Adipocyte (in vitro differentiated cells): ENCODE measurements at regions not wholly inside any gene's neighbourhood (a gene's known extent, or its start where the extent isn't known, plus 50 kb on each side); places are given as distances from the start of the nearest gene placed in this dataset.

Experiments
- DNase-seq: peaks from one replicate; pipeline ENCODE4 v3.0.0-alpha.2; 2015; ENCODE audit warnings: low read depth
- H3K27me3 ChIP-seq: replicated peaks from 2 replicates; pipeline ENCODE4 v1.7.0; 2013; ENCODE audit warnings: mild to moderate bottlenecking, low read length, moderate library complexity; ENCODE audit not compliant: control insufficient read depth, insufficient read depth
- H3K36me3 ChIP-seq: 2 replicates; pipeline ENCODE4 v1.7.0; 2013; ENCODE audit warnings: low read length, mild to moderate bottlenecking, moderate library complexity; ENCODE audit not compliant: control insufficient read depth, insufficient read depth, severe bottlenecking
- H3K4me1 ChIP-seq: 2 replicates; pipeline ENCODE4 v1.7.0; 2013; ENCODE audit warnings: mild to moderate bottlenecking, low read length, moderate library complexity; ENCODE audit not compliant: control insufficient read depth, insufficient read depth
- H3K4me3 ChIP-seq: 2 replicates; pipeline ENCODE4 v1.7.0; 2013; ENCODE audit warnings: mild to moderate bottlenecking, low read length, moderate library complexity
- H3K9ac ChIP-seq: 2 replicates; pipeline ENCODE4 v1.7.0; 2013; ENCODE audit warnings: mild to moderate bottlenecking, low read length, moderate library complexity
- H3K9me3 ChIP-seq: 2 replicates; pipeline ENCODE4 v1.7.0; 2013; ENCODE audit warnings: mild to moderate bottlenecking, low read length, moderate library complexity; ENCODE audit not compliant: control insufficient read depth

- DNase-seq: no peak
- no peaks in the 10 kb centered on the region for H3K4me1 ChIP-seq
- H3K9ac ChIP-seq: no peak overlapping the region
- no peak overlapping the region for H3K4me3 ChIP-seq
- no peaks in the 10 kb centered on the region for H3K9me3 ChIP-seq
- no peaks in the 10 kb centered on the region for H3K36me3 ChIP-seq
- H3K27me3 ChIP-seq: no peaks in the 10 kb centered on the region
These were observed 714.8 kb downstream of the TLR4 start for GRCh38 chr9:118418887-118419565.

- no peaks in the 10 kb centered on the region for H3K4me1 ChIP-seq
- H3K27me3 ChIP-seq: no peaks in the 10 kb centered on the region
- no peaks in the 10 kb centered on the region for H3K36me3 ChIP-seq
- no peaks in the 10 kb centered on the region for H3K9me3 ChIP-seq
- H3K4me3 ChIP-seq: no peak overlapping the region
- DNase-seq: no peak
- H3K9ac ChIP-seq: no peak overlapping the region
These were observed 715.5 kb downstream of the TLR4 start for GRCh38 chr9:118419676-118420075.

- Histone ChIP-seq H3K9me3 (no peaks in the 10 kb centered on the region), H3K27me3 (no peaks in the 10 kb centered on the region), H3K36me3 (no peaks in the 10 kb centered on the region), H3K4me3 (no peak overlapping the region), H3K4me1 (no peaks in the 10 kb centered on the region), H3K9ac (no peak overlapping the region)
- no peak for DNase-seq
These were observed 718.3 kb downstream of the TLR4 start for GRCh38 chr9:118422508-118422907.

DNA sequence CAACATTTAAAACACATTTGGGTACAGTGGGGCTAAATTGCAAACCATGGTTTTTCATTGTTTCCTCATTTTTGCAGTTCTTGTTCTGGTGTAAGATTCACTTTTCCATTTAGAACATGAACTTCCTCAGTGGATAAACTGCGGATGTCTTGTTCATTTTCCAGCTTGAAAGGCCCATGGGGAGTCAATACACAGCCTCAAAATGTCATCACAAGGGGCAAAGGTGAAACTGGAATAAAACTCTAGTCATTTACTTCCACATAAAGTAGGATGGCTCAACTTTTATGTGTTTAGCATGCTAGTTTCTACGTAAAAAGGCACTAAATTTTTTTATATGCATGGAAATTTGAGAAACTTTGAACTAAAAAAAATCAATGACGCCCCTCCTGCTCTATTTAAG, 718.8 kb downstream of the TLR4 start:
- no peak for DNase-seq
- no peak overlapping the region for H3K4me3 ChIP-seq
- H3K27me3 ChIP-seq: no peaks in the 10 kb centered on the region
- H3K36me3 ChIP-seq: no peaks in the 10 kb centered on the region
- no peaks in the 10 kb centered on the region for H3K9me3 ChIP-seq
- no peaks in the 10 kb centered on the region for H3K4me1 ChIP-seq
- H3K9ac ChIP-seq: no peak overlapping the region

DNA sequence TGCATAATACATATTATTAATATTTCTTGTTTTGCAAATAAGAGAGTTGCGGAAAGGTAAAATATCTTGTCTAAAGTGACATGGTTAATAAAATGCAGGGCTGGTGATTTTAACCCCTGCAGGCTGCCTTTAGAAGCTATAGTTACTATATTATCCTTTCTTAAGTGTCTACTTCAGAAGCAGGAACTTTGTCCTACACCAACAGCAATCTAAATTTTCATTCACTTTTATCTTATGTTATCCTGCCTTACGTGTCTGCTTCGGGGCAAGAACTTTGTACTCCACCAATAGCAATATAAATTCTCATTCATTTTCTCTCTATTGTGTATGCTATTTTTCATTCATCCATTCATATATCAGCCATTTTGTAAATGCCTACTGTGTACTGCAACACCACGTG, 719.5 kb downstream of the TLR4 start:
- no peak for DNase-seq
- no peaks in the 10 kb centered on the region for H3K9me3 ChIP-seq
- H3K4me3 ChIP-seq: no peak overlapping the region
- H3K9ac ChIP-seq: no peak overlapping the region
- H3K4me1 ChIP-seq: no peaks in the 10 kb centered on the region
- no peaks in the 10 kb centered on the region for H3K27me3 ChIP-seq
- H3K36me3 ChIP-seq: no peaks in the 10 kb centered on the region

DNA sequence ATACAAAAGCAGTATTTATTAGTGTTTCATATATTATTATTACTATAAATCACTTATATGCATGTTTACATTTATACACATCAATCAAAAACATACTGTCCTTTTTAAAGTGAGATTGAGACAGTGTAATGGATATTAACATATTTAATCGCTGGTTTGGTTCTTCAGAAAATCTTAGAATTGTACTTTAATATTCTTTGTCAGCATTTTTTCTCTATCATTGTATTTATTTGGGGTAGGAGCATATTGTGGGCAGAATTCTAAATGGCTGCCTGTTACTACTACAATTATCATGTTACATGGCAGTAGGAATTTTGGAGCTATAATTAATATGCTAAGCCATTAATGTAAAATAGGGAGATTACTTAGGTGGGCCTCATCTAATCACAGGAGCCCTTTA, 722.6 kb downstream of the TLR4 start:
- no peaks in the 10 kb centered on the region for H3K4me1 ChIP-seq
- H3K4me3 ChIP-seq: no peak overlapping the region
- H3K27me3 ChIP-seq: no peaks in the 10 kb centered on the region
- no peak overlapping the region for H3K9ac ChIP-seq
- no peaks in the 10 kb centered on the region for H3K9me3 ChIP-seq
- no peak for DNase-seq
- no peaks in the 10 kb centered on the region for H3K36me3 ChIP-seq

GRCh38 chr9:118438810-118439209, 734.6 kb downstream of the TLR4 start:
- H3K36me3 ChIP-seq: no peaks in the 10 kb centered on the region
- no peaks in the 10 kb centered on the region for H3K9me3 ChIP-seq
- no peak overlapping the region for H3K9ac ChIP-seq
- H3K4me1 ChIP-seq: no peaks in the 10 kb centered on the region
- DNase-seq: no peak
- H3K4me3 ChIP-seq: no peak overlapping the region
- no peaks in the 10 kb centered on the region for H3K27me3 ChIP-seq

GRCh38 chr9:118439441-118439840, 735.2 kb downstream of the TLR4 start:
- Histone ChIP-seq H3K27me3 (no peaks in the 10 kb centered on the region), H3K4me3 (no peak overlapping the region), H3K9me3 (no peaks in the 10 kb centered on the region), H3K4me1 (no peaks in the 10 kb centered on the region), H3K9ac (no peak overlapping the region), H3K36me3 (no peaks in the 10 kb centered on the region)
- DNase-seq: no peak

DNA sequence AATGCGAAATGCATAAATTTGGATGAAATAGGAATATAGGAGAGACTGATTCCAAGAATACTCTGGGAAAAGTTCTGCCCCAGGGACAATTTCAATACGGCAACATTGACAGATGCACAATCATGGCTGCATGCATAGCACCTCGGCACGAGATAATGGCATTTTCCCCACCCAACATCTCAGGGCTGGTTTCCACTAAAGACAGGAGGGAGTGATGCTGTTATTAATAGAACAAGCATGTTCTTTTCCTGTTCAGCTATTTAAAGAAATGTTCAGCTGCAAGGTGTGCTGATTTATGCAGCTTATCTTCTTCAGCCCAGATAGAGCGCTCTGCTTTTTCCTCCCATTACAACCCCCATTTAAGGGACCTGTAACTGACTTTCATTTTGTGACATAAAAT, 740.2 kb downstream of the TLR4 start:
- Histone ChIP-seq H3K4me1 (no peaks in the 10 kb centered on the region), H3K9me3 (no peaks in the 10 kb centered on the region), H3K27me3 (no peaks in the 10 kb centered on the region), H3K36me3 (no peaks in the 10 kb centered on the region), H3K4me3 (no peak overlapping the region), H3K9ac (no peak overlapping the region)
- no peak for DNase-seq

DNA sequence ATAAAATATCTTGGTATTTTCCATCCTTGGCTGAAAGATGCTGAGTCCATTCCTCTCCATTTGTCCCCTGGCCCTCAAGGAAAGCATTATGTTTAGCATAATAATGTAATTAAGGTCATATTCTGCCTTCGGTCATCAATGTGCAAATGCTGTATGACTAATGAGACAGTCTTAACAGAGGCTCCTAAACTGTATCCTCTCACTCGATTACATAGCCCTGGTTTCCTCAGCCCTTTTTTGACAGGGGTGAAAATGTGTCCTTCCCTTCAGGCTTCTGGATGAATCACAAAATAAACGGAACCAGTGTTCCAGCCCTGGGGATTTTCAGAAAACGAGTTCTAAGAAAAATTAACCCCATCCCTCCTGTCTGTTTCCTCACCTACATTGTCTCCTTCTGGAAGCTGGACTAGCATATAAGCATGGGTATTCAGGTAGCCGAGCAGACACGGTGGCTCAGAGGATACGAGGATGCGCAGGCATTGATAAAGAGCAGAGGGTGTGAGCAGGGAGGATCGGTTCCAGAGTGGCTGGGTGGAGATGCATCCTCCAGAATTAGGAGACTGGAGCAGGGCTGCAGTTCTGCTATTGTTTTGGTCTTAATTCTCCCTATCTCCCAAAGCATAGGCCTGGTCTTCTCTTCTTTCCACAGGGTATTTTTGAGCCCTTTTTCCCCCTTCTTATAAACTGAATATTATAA, 742.9 kb downstream of the TLR4 start:
- Histone ChIP-seq H3K4me3 (no peak overlapping the region), H3K4me1 (no peaks in the 10 kb centered on the region), H3K9me3 (no peaks in the 10 kb centered on the region), H3K36me3 (no peaks in the 10 kb centered on the region), H3K9ac (no peak overlapping the region), H3K27me3 (no peaks in the 10 kb centered on the region)
- DNase-seq: no peak

DNA sequence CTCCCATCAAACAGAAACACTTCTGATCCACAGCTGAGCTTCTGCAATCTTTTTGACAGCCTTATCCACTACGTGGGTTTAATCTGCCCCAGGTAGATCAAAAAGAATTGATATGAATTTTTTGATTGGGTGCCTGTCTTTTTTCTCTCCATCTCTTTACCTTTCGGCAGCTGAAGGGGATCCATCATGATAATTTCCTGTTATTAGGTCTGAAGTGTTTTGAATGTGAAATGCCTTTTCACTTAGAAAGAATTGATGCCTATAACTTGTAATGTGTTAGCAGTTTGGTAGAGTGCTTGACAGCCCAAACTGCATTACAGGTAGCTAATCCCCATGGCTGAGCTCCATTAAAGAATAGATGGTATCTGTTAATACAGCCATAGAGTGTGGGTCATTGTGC, 745.4 kb downstream of the TLR4 start:
- Histone ChIP-seq H3K4me3 (no peak overlapping the region), H3K27me3 (no peaks in the 10 kb centered on the region), H3K4me1 (no peaks in the 10 kb centered on the region), H3K9me3 (no peaks in the 10 kb centered on the region), H3K36me3 (no peaks in the 10 kb centered on the region), H3K9ac (no peak overlapping the region)
- DNase-seq: no peak

DNA sequence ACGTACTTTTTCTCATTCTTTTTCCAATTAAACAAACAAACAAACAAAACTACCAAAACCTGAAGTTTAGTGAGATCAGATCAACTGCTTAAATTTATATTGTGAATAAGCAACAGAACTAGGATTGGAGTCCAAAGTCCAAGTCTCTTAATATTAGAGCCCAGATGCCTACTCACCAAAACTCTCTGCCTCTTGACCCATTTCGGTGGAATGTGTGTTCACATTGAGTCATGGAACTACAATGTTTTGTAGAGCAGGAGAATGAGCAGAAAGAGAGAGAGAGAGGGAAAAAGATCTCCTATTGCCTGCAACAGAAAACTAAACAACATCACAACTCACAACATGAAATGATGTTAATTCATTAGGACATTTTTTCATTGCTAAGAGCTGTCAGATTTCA, 751.1 kb downstream of the TLR4 start:
- Histone ChIP-seq H3K36me3 (no peaks in the 10 kb centered on the region), H3K9me3 (no peaks in the 10 kb centered on the region), H3K9ac (no peak overlapping the region), H3K27me3 (no peaks in the 10 kb centered on the region), H3K4me3 (no peak overlapping the region), H3K4me1 (no peaks in the 10 kb centered on the region)
- DNase-seq: no peak
